Heart right ventricle (tissue), 16 donors: ENCODE measurements at regions not wholly inside any gene's neighbourhood (a gene's known extent, or its start where the extent isn't known, plus 50 kb on each side); places are given as distances from the start of the nearest gene placed in this dataset.

Experiments used
- ATAC-seq, 8 donors: fragments of 200-7000 bp; cut with Tn5 transposase; one replicate each; pipeline ENCODE4 v1.9.1; 2020; ENCODE audit warnings: mild to moderate bottlenecking in 8 of 8, moderate library complexity in 8 of 8, moderate number of reproducible peaks in 1 of 8
- DNase-seq, 2 donors: peaks; one replicate each; pipeline ENCODE4 v3.0.0-alpha.2; 2020
- H3K27ac ChIP-seq, 10 donors: fragments of 200-600 bp; sonication (generic) in 2 of 10; one replicate each; pipeline versions ENCODE4 v1.5.0 to v1.8.0; 2020 to 2022; ENCODE audit warnings: mild to moderate bottlenecking in 3 of 10
- H3K27me3 ChIP-seq, 7 donors: fragments of 200-600 bp; one replicate each; pipeline ENCODE4 v1.8.0; 2021 to 2022; ENCODE audit warnings: mild to moderate bottlenecking in 2 of 7
- H3K36me3 ChIP-seq, 9 donors: fragments of 200-600 bp; sonication (generic) in 1 of 9; one replicate each; pipeline versions ENCODE4 v1.5.0 to v1.8.0; 2020 to 2022; ENCODE audit warnings: mild to moderate bottlenecking in 2 of 9
- H3K4me1 ChIP-seq, 9 donors: fragments of 200-600 bp; sonication (generic) in 1 of 9; one replicate each; pipeline versions ENCODE4 v1.5.0 to v1.8.0; 2020 to 2022; ENCODE audit warnings: mild to moderate bottlenecking in 4 of 9
- H3K4me3 ChIP-seq, 10 donors: fragments of 200-600 bp; sonication (generic) in 2 of 10; one replicate each; pipeline versions ENCODE4 v1.5.0 to v1.8.0; 2020 to 2022; ENCODE audit warnings: mild to moderate bottlenecking in 7 of 10, moderate library complexity in 2 of 10
- H3K9me3 ChIP-seq, 11 donors: fragments of 200-600 bp in 10 of 11; sonication (generic) in 2 of 11; one replicate each; pipeline versions ENCODE4 v1.5.0 to v1.8.0; 2013 to 2022; ENCODE audit warnings: mild to moderate bottlenecking in 2 of 11, control low read depth in 1 of 11, moderate library complexity in 1 of 11
- WGBS, 2 donors: extraction: QIAGEN DNeasy Blood & Tissue Kit; methylation state at CpG; one replicate each; pipeline ENCODE4 v1.1.7; 2013; ENCODE audit warnings: inconsistent platforms in 1 of 2; 5-methylcytosine and 5-hydroxymethylcytosine counted together
- intact Hi-C, 10 donors: fragments of 100-400 bp; cut with DNase I; formaldehyde crosslinking; loops; one replicate each; pipeline versions ENCODE4 v1.11.1 to v1.14.2; 2022
- TF ChIP-seq, protein P1 (sequence below), 9 donors: fragments of 200-600 bp; sonication (generic) in 2 of 9; IDR thresholded peaks; one replicate each; pipeline versions ENCODE4 v1.5.0 to v1.8.0; 2021 to 2022; ENCODE audit warnings: antibody characterized with exemption in 9 of 9, mild to moderate bottlenecking in 5 of 9, moderate library complexity in 1 of 9
- donor health status: Arrhythmogenic right ventricular cardiomyopathy.
- donor health status: ischemic (EF 13 %, LVEDD 7.1; RV severe dilation, severe dysfunction).
- donor health status: healthy with polysubstance abuse.
- donor health status: DM: no; HTN: yes; CAD: no.
- donor health status: DM: no; HTN: no; CAD: no.
- donor health status: ischemic (EF 25% LVEDD 6.9; RV normal size, moderate dysfunction).
- donor health status: ischemic (EF 25% LVEDD 5.7; RV mildly dilated, moderate dysfunction).
- donor health status: healthy.
- donor health status: DM: yes; HTN: yes; CAD: no.
- donor health status: Ischemic cardiomyopathy.
- donor health status: ischemic (EF 35%, LVEDD 5.7; RV mildly dilated, moderate dysfunction).
- donor health status: nonischemic (EF 11% LVEDD 7.7; RV severe dilation, severe dysfunction).
- donor health status: DM: yes; HTN: yes; CAD: no.
- donor health status: PGD.
- donor health status: ischemic (EF 29% LVEDD 5.4; RV normal size, mild dysfunction).
- donor health status: nonischemic (EF 23%, LVEDD 6.1; RV moderate dilation, normal function).

DNA sequence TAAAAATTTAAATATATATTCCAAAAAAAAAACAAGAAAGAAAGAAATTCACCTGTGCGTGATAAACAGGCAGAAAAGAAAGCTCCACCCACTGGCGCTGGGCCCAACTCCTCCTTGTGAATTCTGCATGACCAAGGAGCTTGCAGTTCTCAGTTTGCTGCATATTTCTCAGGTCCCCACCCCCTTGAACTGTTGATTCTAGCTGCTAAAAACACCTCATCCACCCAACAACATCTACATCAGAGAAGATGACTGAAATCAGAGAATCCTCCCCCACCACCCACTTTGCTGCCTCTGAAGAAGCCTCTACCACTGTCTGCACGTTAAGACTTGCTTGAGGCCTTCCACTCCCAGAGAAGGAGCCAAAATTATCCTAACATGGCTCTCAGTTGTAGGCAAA is 104.8 kb downstream of the RGS2 start:
- Histone ChIP-seq H3K4me3 (no peak overlapping the region), H3K9me3 (no peaks in the 10 kb centered on the region), H3K27me3 (no peaks in the 10 kb centered on the region), H3K36me3 (no peaks in the 10 kb centered on the region), H3K4me1 (peaks cover 0 to 18% (median 0%) of the 10 kb centered on the region in 9 donors), H3K27ac (no peak overlapping the region)
- TF ChIP-seq, protein P1, sequence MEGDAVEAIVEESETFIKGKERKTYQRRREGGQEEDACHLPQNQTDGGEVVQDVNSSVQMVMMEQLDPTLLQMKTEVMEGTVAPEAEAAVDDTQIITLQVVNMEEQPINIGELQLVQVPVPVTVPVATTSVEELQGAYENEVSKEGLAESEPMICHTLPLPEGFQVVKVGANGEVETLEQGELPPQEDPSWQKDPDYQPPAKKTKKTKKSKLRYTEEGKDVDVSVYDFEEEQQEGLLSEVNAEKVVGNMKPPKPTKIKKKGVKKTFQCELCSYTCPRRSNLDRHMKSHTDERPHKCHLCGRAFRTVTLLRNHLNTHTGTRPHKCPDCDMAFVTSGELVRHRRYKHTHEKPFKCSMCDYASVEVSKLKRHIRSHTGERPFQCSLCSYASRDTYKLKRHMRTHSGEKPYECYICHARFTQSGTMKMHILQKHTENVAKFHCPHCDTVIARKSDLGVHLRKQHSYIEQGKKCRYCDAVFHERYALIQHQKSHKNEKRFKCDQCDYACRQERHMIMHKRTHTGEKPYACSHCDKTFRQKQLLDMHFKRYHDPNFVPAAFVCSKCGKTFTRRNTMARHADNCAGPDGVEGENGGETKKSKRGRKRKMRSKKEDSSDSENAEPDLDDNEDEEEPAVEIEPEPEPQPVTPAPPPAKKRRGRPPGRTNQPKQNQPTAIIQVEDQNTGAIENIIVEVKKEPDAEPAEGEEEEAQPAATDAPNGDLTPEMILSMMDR (IDR thresholded peaks at IDR 0.05) = no peak
- DNase-seq (no peak), ATAC-seq (no peak)
- intact Hi-C loops = no loop called here
- 59 to 61% methylated on average over 3 of the region's 3 CpGs for WGBS, 2 donors

DNA sequence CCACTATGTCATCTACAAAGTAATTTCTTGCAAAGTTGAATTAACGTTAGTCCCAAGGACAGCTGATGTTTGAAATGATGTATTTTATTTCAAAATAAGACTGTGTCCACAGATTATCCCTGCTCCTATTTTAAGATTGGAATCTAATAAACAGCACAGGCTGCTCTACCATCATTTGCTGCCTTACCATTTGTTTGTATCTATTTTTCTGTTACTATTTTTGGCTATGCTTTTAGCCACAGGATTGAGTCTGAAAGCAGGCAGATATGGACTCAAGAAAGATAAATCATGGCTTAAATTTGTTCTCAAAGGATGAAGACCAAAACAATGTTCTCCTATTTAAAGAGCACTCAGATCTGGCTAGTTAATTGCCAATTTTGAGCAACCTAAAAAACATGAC is 105.3 kb downstream of the RGS2 start:
- ATAC-seq = no peak
- intact Hi-C loops = no loop called here
- 67 to 71% methylated on average over 1 of the region's 1 CpG for WGBS, 2 donors
- no peaks in the 10 kb centered on the region for H3K9me3 ChIP-seq
- no peak for DNase-seq
- H3K36me3 ChIP-seq = no peaks in the 10 kb centered on the region
- no peak overlapping the region for H3K4me3 ChIP-seq
- H3K4me1 ChIP-seq = peaks cover 0 to 14% (median 0%) of the 10 kb centered on the region in 9 donors
- no peaks in the 10 kb centered on the region for H3K27me3 ChIP-seq
- no peak overlapping the region for H3K27ac ChIP-seq
- TF ChIP-seq, protein P1 (IDR thresholded peaks at IDR 0.05) = no peak

DNA sequence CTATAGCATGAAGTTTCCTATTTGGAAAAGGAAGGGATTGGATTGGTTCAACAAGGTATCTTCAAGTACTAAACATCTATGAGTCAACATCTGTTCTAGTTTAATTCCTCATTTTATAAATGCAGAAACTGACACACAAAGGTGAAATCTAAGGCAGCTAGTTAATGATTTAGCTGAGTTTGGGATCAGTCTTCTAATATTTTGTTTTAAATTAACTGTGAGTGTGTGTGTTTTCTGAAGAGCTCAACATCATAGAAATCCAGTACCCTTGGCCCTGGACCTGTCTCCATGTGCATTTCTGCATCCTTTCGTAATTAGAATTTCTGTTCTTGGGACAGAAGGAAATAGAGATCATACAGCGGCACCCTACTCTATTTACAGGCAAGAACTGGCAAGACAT is 105.9 kb downstream of the RGS2 start:
- WGBS, 2 donors = 93 to 97% methylated on average over 2 of the region's 2 CpGs
- DNase-seq (no peak), ATAC-seq (no peak)
- Histone ChIP-seq H3K9me3 (no peaks in the 10 kb centered on the region), H3K36me3 (no peaks in the 10 kb centered on the region), H3K27ac (no peak overlapping the region), H3K4me1 (peaks cover 0 to 12% (median 0%) of the 10 kb centered on the region in 9 donors), H3K4me3 (no peak overlapping the region), H3K27me3 (no peaks in the 10 kb centered on the region)
- TF ChIP-seq, protein P1 (IDR thresholded peaks at IDR 0.05) = no peak
- intact Hi-C loops = no loop called here

DNA sequence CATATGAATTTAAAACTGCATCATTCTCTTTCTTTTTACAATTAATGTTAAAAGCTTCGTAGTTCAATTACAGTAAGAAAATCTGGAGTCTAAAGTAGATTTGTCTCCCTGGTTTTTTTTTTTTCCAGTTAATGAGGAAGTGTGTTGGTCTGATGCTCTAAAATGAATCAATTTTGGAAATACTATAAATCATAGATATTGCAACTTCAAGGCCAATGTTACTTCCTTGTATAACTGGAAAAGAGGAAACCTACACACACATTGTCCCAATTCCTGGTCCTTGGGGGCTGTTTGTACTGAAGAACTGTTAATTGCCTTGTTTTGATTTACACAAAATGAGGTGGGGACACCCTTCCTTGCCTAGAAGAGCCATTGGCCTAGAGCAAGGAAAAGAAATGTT is 107.2 kb downstream of the RGS2 start:
- Histone ChIP-seq H3K4me3 (no peak overlapping the region), H3K27me3 (no peaks in the 10 kb centered on the region), H3K9me3 (no peaks in the 10 kb centered on the region), H3K4me1 (peaks cover 0 to 12% (median 0%) of the 10 kb centered on the region in 9 donors), H3K27ac (no peak overlapping the region), H3K36me3 (no peaks in the 10 kb centered on the region)
- TF ChIP-seq, protein P1 (IDR thresholded peaks at IDR 0.05) = no peak
- ATAC-seq = no peak
- DNase-seq = no peak
- intact Hi-C loops = no loop called here
- 90 to 95% methylated on average over 1 of the region's 1 CpG for WGBS, 2 donors
